Lung microvascular endothelial cell (primary cell): ENCODE measurements at regions not wholly inside any gene's neighbourhood (a gene's known extent, or its start where the extent isn't known, plus 50 kb on each side); places are given as distances from the start of the nearest gene placed in this dataset.

Experiments
- DNase-seq, 2 donors: peaks; one replicate each; pipeline versions ENCODE4 v3.0.0 to v3.0.0-alpha.2; 2010; ENCODE audit warnings: low read depth in 2 of 2

DNA sequence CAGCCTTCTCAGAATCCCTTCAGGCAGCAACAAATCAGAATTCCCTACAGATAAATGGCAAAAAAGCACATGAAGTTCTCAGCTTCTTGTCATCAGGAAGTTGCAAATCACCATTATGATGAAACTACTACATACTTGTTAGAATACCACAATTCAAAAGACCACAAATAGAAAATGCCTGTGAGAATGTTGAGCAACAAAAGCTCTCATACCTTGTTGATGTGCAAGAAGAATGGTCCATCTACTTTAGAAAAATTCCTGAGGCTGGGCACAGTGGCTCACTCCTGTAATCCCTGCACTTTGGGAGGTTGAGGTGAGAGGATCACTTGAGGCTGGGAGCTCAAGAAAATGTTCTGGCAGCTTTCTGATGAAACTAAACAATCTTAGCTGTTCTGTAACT is 278.1 kb downstream of the ICE1 start:
- no peak for DNase-seq

DNA sequence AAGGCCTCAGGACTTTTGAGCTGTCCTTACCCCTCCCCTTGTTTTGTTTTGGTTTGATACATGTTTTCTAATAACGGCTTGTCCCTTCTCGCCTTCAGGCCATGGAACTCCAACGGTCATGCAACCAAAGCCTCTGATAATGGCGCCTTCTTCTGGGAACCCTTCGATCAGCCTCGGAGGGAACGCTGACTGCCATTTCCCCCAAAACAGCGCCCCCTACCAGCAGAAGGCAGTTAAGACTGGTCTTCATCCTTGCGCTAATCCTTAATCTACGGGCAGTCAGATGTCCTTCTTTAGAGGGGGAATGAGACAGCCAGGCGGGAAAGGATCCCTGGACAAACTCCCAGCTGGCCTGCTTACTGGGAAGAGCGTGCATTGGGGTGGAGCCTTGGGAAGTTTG is 276.6 kb downstream of the ICE1 start:
- no peak for DNase-seq

DNA sequence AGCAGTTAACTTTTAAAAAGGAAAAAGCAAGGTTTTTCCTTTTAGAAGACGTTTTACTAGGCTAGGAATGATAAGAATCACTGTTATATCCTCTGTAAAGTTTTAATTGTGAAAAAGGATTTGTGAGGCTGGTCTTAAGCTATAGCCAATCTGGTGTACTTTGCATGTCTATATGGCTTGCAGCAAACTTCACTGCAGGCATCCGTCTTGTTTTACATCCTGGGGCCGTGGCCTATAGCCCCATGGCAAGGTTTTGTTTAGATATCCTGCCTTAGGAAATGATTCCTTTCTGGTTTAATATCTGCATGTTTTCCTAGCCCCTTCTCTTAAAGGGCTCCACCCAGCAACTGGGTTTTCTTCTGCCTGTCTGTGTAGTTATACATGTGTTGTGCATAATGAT is 272.8 kb downstream of the ICE1 start:
- no peak for DNase-seq

DNA sequence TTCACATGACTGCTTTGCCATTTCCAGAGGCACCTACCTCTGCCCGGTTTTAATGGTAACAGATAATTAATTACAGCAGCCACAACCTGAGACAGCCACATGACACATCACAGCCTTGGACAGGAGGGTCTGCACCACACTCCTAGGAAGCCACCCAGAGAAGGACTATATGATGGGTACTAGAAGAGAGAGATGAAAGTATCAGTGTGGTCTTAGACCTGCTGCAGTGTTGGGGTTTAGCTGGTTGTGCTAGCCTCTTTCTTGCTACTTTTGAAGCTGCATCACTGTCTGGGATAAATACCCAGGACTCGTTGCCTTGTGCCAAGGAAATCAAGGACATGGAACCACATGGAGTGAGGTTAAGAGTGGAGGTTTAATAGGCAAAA is 266.4 kb downstream of the ICE1 start:
- DNase-seq = no peak

DNA sequence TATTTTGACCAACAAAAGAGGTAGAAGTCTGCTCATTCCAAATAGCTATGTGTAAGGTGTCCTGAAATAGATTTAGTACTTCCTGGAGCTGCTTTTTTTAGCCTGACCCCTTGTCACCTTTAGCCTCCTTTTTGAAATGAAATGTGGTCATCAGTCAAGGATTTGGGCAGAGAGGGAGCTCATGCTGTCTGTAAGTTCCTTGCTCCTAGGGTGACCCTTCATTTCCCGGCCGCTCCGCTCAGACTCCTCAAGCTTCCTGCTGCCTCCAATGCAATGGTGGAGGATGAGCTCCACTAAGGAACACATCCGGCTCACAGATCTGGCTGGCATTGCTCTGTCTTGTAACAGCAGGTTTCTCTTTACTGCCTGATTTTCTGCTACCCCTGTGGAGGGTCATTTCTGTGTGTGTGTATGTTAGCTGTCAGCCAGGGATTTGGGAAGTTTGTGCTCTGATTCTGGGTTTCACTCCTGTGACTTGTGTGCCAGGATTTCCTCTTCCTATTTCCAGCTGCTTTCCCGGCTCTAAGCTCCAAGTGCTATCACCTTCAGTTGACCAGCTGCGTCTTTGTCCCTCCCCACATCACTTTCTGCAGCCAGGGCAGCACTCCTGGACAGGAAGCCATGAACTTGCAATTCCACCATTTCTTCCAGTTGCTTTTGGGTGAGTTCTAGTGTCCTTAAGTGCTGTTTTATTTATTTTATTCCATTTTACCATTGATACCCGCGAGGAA is 265.9 kb downstream of the ICE1 start:
- DNase-seq = no peak

DNA sequence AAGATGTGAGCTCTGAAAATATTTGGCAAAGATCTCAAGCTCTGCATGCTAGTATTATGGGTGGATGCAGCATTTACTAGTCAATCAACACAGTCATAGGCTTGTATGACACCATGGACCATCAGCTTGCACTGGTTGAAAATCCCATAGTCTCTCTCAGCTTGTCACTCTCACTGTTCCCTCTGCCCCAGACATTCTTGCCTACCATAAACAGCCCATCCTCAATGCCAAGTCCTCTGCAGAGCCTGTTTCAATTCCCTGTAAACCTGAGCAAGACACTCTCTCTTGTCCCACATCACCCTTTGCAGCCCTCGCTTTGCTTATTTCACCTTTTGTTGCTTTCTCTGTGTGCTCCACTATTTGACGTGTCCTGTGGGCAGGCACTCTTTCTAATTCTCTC is 264.6 kb downstream of the ICE1 start:
- DNase-seq = no peak

DNA sequence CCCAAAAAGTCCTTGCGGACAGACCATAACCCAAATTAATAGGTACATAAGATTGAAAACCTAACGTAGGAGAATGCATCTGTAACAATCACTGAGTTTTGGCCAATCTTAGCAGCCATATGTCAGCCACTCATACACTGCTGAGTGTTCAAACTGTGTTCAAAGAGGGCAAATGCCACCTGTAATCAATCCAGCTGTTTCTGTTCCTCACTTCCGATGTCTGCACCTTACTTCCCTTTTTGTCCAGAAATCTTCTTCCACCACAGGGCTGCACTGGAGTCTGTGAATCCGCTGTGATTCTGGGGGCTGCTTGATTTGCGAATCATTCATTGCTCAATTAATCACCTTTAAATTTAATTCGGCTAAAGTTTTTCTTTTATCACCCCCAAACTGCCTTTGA is 263.9 kb downstream of the ICE1 start:
- DNase-seq = no peak

DNA sequence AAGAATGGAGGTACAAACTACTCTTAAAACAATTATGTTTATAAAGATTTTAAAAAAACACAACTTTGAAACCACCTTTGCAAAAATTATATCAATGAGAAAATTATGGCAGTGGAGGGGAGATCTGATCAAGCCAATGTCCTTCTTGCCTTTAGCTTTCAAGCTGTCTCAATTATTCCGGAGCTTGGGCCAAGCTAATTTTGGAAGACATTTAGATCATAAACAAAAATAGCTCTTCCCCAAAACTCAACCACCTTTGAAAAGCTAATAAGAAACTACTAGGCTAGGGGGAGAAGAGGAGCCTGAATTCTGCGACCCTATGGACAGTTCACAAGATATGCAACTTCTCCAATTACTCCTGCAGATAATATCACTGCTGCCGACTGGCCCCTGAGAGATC is 263.3 kb downstream of the ICE1 start:
- DNase-seq = no peak

DNA sequence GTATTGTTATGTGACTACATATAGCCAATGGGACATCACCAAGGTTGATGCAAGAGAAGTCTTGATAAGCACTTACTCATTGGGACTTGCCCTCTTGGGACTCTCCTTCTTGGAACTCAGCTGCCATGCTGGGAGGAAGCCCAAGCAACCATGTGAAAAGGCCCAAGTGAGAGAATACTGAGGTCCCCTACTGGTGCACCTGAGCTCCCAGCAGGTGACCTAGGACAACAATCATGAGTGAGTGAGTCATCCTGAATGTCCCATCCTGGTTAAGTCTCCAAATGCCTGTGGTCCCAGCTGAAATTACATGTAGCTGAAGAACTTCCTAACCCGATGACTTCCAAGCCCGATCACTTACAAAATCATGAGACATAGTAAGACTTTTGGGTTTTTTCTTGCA is 260.7 kb downstream of the ICE1 start:
- no peak for DNase-seq

DNA sequence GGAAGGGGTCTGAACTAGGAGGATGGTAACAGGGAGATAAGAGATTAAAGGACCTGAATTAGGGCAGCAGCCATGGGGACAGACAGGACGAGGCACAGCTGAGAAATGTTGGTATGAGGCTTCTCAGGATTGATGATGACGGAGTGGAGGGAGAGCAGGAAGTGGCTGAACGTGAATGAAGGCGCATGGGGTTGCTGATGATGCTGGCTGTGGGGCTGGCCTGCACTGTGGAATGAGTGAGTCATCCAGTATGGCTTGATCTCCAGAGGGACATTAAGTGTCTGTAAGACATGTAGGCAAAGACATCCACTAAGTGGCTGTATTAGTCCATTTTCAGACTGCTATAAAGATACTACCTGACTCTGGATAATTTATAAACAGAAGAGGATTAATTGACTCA is 256.4 kb downstream of the ICE1 start:
- DNase-seq = no peak

DNA sequence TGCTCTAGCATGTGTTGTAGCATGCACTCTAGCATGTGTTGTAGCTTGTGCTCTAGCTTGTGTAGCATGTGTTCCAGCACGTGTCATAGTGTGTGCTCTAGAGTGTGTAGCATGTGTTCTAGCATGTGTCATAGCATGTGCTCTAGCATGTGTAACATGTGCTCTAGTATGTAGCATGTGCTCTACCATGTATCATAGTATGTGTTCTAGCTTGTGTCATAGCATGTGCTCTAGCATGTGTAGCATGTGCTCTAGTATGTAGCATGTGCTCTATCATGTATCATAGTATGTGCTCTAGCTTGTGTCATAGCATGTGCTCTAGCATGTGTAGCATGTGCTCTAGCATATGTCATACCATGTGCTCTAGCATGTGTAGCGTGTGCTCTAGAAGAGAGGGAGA is 255.3 kb downstream of the ICE1 start:
- DNase-seq = no peak

DNA sequence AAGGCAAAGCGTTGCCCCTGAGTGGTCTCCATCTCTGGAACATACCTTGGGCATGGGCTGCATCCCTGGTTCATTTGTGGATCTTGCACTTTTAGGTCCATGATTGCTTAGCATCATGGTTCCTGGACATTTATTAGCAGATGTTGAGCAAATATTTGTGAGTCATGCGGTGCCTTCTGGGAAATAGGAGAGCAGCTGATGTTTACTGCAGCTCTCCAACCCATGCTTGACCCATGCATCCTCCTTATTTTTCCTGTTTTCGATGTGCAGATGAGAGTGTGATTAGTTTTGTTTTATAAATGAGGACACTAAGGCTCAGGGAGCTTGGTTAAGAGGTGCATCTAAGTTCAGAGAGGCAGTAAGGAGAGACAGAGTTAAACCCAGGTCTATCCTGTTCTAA is 253.7 kb downstream of the ICE1 start:
- no peak for DNase-seq

DNA sequence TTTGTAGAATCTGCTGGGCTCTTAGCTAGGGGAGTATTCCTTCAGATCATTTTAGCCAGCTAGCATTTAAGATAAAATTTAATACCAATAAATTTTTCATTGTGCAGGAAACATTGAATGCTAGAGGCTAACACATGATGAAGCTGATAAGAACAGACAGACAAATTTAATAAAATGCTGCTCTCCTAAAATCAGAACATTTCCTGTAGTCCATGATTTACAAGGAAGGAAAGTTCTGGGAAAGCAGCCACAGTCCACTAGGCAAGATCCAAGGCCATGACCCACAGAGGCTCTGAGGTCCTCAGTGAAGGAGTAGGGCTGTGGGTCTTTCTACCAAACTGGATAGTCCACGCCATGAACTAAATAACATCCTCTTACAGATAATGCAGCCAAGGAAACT is 253.0 kb downstream of the ICE1 start:
- DNase-seq = no peak

DNA sequence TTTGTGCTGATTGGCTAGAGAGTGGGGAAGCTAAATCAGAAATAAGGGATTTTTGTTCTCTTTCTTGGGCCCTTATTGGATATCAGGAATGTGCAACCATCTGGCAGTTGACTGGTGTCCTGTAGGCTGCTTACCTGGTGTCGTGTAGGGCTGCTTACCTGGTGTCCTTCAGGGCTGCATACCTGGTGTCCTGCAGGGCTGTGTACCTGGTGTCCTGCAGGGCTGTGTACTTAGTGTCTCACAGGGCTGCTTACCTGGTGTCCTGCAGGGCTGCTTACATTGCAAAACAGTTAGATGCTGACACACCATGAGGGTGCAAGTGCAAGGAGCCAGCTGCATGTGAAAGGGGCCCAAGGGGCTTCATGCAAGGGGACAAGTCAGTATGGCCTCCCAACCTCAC is 249.3 kb downstream of the ICE1 start:
- no peak for DNase-seq

DNA sequence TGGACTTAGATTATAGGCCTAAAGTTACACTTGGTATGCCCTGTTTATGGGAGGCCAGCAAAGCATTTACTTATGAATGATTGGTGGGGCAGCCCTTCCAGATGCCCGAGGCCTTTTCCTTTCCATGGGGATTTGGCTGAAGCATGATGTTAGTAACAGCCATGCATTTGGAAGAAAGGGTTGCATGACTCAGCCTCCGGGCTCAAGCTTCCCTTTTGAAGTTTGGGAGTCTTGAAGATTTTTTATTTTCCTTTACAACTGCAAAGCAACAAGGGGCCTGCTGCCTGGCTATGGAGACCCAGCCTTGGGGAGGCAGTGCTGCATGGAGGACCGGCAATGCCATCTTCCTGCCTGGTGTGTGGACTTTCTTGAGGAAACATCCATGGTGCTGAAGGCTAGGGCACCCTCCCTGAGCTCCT is 244.7 kb downstream of the ICE1 start:
- no peak for DNase-seq

DNA sequence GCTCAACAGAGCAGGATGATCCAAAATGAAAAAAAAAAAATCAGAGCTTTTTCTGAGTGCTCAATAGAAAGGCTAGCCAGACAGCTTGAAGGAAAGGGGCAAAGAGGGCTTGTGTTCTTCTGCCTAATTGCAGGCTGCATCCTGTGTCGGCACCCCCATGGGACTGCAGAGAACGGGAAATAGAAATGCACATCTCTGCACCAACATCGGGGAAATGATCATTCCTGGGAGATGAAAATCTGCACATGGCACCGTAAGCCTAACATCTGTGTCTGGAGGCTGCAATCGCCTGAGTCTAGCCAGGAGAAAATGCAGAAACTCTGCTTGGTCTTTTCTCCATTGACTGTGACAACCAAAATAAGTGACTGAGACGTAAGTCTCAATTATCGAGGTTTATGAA is 243.9 kb downstream of the ICE1 start:
- no peak for DNase-seq

DNA sequence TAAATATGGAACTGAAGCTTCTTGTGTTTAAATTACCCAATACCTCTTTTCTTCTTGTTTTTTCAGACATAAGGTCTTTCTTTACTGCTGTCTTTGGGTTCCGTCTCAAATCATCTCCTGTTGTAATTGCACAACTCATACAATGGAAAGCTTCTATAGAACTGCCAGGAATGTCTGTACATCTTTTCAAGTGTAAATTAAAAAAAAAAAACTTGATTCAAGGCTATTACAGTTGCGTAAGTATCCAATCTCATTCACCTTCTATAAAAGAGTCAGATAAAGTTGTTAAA is 243.5 kb downstream of the ICE1 start:
- no peak for DNase-seq

DNA sequence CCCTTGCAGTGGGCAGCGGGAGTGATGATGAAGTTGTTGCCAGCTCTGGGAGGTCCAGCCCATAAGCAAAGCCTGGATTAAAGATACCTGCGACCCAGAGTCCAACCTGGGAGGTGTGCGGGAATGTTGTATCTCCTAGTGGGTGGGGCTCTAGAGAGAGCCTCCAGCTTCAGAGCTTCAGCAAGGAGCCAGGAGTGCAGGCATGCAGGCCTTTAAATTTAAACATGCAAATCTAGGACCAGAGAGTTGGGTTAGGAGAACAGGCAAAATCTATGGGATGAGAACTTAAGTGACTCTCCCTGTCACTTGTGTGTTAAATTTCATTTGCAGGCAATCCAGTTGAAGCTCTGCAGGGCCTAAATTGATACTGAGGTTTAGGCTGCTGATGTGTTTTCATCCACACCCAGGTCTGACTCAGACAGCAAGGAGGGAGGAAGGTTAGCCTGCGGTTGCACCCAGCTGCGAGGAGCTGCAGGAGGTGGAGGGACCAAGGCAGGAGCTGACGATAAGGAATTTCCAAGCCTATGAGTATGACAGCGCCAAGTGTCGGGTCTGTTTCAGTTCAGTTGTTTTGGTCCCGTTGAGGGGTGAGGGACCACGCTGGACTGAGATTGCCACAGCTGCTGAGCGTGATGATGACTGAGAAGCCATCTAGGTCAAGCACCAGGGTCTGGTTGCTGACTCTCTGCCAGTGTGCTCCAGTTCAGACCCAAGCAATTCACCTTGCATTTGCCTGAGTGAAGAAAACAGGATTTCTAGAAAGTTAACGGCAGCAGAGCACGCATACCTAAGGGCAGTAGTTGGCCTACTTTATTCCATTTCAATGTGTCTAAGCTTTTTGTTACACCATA is 243.0 kb downstream of the ICE1 start:
- DNase-seq = no peak

DNA sequence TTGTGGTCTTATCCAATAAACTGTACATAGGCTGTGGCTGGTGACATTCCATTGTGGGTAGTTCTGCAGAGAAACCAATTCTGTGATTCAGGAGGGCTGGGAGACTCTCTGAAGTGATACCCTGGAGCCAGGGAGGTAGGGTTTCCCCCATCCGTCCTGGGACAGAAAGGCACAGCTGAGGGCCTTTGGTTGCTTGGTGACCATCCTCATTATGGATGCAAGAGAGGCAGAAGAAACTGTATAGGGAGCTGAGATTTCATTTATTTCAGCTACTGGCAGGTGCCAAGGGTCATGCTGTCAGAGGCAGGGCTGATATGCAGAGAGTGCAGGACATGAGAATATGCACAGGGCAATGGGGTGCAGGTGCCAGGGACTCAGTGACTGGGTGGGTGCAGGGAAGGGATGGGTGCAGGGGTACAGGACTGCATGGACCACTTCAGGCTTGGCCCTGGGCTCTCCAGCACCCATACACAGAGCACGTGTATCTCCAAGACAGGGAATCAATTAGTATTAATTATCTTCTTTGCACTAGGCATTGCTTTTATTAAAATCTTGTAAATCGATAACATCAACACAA is 236.5 kb downstream of the ICE1 start:
- DNase-seq = no peak

DNA sequence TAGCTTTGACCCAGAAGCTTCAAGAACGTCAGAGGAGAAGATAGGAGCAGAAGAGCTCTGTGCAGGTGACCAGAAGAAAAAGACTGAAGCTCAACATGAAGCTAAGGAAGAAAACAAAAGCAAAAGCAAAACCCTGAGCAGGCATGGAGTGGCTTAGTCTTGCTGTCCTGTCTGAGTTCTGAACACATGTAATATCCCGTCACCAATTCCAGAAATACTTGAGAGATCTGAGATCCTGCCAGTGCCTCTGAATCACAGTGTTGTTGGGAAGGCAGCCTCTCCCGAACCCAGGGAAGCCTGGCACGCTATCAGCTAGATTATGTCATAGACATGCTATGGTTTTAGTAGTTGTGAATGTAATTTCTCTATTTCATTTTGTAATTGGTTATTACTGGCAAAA is 235.7 kb downstream of the ICE1 start:
- no peak for DNase-seq

DNA sequence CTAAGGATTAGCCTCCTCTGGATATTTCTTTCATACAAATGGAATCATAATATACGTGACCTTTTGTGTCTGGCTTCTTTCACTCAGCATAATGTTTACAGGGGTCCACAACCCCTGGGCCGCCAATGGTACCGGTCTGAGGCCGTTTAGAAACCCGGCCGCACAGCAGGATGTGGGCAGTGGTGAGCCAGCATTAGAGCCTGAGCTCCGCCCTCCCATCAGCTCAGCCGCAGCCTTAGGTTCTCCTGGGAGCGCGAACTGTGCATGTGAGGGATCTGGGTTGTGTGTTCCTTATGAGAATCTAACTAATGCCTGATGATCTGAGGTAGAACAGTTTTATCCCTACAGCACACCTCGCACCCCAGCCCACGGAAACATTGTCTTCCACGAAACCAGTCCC is 229.7 kb downstream of the ICE1 start:
- DNase-seq = no peak

DNA sequence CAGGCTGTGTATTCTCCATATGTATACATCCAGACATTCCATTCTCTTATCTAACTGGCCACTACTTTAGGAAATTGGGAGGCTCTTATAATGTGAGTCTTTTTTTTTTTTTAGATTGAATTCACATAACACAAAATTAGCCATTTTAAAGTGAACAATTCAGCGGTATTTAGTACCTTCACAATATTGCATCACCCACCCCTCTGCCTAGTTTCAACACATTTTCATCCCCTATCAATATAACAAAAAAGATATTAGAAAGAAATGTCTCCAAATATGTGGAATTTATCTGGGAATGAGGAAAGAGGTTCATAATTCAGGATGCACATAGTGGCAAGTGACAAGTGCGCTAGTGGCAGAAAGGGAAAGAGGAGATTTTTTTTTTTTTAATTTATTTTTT is 228.5 kb downstream of the ICE1 start:
- no peak for DNase-seq

DNA sequence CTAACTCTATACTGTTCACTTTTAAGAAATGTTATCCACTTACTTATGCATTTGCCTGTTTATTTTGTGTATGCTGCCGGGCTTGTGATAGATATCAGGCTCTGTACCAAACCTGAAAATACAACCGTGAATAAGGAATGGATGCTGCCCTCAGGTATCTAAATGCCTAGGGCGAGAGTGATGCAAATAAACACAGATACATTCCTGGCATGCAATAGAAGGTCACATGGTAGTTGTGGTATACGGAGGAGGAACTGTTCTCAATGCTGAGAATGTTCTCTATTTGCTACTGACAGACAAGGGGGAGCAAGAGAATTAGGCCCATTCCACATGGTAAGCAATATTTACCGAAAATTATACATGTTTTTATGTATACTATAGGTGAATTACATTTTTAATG is 227.8 kb downstream of the ICE1 start:
- no peak for DNase-seq
